Liver (tissue), 8 donors: ENCODE measurements at regions not wholly inside any gene's neighbourhood (a gene's known extent, or its start where the extent isn't known, plus 50 kb on each side); places are given as distances from the start of the nearest gene placed in this dataset.

Experiments
- DNase-seq: peaks from one replicate; pipeline ENCODE4 v3.0.0-alpha.2; 2017; ENCODE audit warnings: low spot score
- H3K27ac ChIP-seq, 2 donors: one replicate each; pipeline ENCODE4 v1.7.0; 2013; ENCODE audit warnings: inconsistent platforms in 2 of 2, low read length in 2 of 2, control low read depth in 1 of 2, low read depth in 1 of 2, mild to moderate bottlenecking in 1 of 2
- H3K27me3 ChIP-seq, 4 donors: one replicate each; pipeline versions ENCODE4 v1.6.1 to v1.7.0; 2013; ENCODE audit warnings: low read length in 3 of 4, inconsistent platforms in 1 of 4, mild to moderate bottlenecking in 1 of 4, moderate library complexity in 1 of 4; ENCODE audit not compliant: control insufficient read depth in 4 of 4, insufficient read depth in 4 of 4
- H3K36me3 ChIP-seq, 4 donors: one replicate each; pipeline versions ENCODE4 v1.6.1 to v1.7.0; 2013; ENCODE audit warnings: low read length in 3 of 4, mild to moderate bottlenecking in 3 of 4, low read depth in 1 of 4, moderate library complexity in 1 of 4; ENCODE audit not compliant: control insufficient read depth in 4 of 4, insufficient read depth in 3 of 4
- H3K4me1 ChIP-seq, 4 donors: one replicate each; pipeline versions ENCODE4 v1.6.1 to v1.7.0; 2013; ENCODE audit warnings: low read length in 3 of 4, mild to moderate bottlenecking in 3 of 4, moderate library complexity in 1 of 4; ENCODE audit not compliant: control insufficient read depth in 4 of 4, insufficient read depth in 4 of 4
- H3K4me3 ChIP-seq, 3 donors: one replicate each; pipeline versions ENCODE4 v1.6.1 to v1.7.0; 2013; ENCODE audit warnings: low read length in 3 of 3, control low read depth in 1 of 3, low read depth in 1 of 3, mild to moderate bottlenecking in 1 of 3
- H3K9ac ChIP-seq, 2 donors: one replicate each; pipeline ENCODE4 v1.7.0; 2013; ENCODE audit warnings: low read length in 2 of 2, mild to moderate bottlenecking in 2 of 2, moderate library complexity in 2 of 2, control low read depth in 1 of 2, low read depth in 1 of 2
- H3K9me3 ChIP-seq, 4 donors: one replicate each; pipeline versions ENCODE4 v1.6.1 to v1.7.0; 2013; ENCODE audit warnings: low read length in 3 of 4; ENCODE audit not compliant: control insufficient read depth in 4 of 4
- CTCF ChIP-seq: fragments of 150-350 bp; IDR thresholded peaks from 2 replicates; pipeline ENCODE4 v1.5.1; 2017; ENCODE audit warnings: improper control_type of control experiment, low read depth, low read length; ENCODE audit not compliant: missing input control
- EGR1 ChIP-seq, 2 donors: IDR thresholded peaks; 2 replicates each; pipeline ENCODE4 v1.6.1; 2016 to 2018; ENCODE audit warnings: antibody characterized with exemption in 2 of 2, low read depth in 2 of 2
- FOXA1 ChIP-seq: IDR thresholded peaks from 2 replicates; pipeline ENCODE4 v1.6.1; 2016; ENCODE audit warnings: antibody characterized with exemption
- FOXA2 ChIP-seq: IDR thresholded peaks from 2 replicates; pipeline ENCODE4 v1.6.1; 2016; ENCODE audit warnings: antibody characterized with exemption
- GABPA ChIP-seq, 2 donors: IDR thresholded peaks in 1 of 2; conservative IDR thresholded peaks in 1 of 2; 2 replicates each; pipeline ENCODE4 v1.6.1; 2016; ENCODE audit warnings: antibody characterized with exemption in 2 of 2, mild to moderate bottlenecking in 1 of 2, moderate library complexity in 1 of 2
- HNF4A ChIP-seq, 2 donors: conservative IDR thresholded peaks; 2 replicates each; pipeline ENCODE4 v1.6.1; 2016; ENCODE audit warnings: antibody characterized with exemption in 2 of 2, mild to moderate bottlenecking in 2 of 2
- HNF4G ChIP-seq: IDR thresholded peaks from 2 replicates; pipeline ENCODE4 v1.6.1; 2016; ENCODE audit warnings: antibody characterized with exemption
- JUND ChIP-seq, 2 donors: IDR thresholded peaks; 2 replicates each; pipeline ENCODE4 v1.6.1; 2016; ENCODE audit warnings: antibody characterized with exemption in 2 of 2
- NR2F2 ChIP-seq: IDR thresholded peaks from 2 replicates; pipeline ENCODE4 v1.6.1; 2016; ENCODE audit warnings: antibody characterized with exemption
- RAD21 ChIP-seq, 2 donors: IDR thresholded peaks; 2 replicates each; pipeline ENCODE4 v1.6.1; 2016; ENCODE audit warnings: antibody characterized with exemption in 2 of 2, mild to moderate bottlenecking in 2 of 2
- RXRA ChIP-seq, 2 donors: IDR thresholded peaks; 2 replicates each; pipeline ENCODE4 v1.6.1; 2017 to 2018; ENCODE audit warnings: antibody characterized with exemption in 2 of 2, mild to moderate bottlenecking in 1 of 2
- SP1 ChIP-seq: IDR thresholded peaks from 2 replicates; pipeline ENCODE4 v1.6.1; 2018; ENCODE audit warnings: antibody characterized with exemption, mild to moderate bottlenecking
- TAF1 ChIP-seq: conservative IDR thresholded peaks from 2 replicates; pipeline ENCODE4 v1.6.1; 2016; ENCODE audit warnings: antibody characterized with exemption, mild to moderate bottlenecking
- YY1 ChIP-seq: IDR thresholded peaks from 2 replicates; pipeline ENCODE4 v1.6.1; 2016; ENCODE audit warnings: antibody characterized with exemption, mild to moderate bottlenecking
- ZBTB33 ChIP-seq: IDR thresholded peaks from 2 replicates; pipeline ENCODE4 v1.6.1; 2016; ENCODE audit warnings: antibody characterized with exemption
- WGBS: extraction: QIAGEN DNeasy Blood & Tissue Kit; methylation state at CpG from one replicate; pipeline ENCODE4 v1.1.7; 2013; 5-methylcytosine and 5-hydroxymethylcytosine counted together
- TF ChIP-seq, protein P1 (sequence below): IDR thresholded peaks from 2 replicates; pipeline ENCODE4 v1.6.1; 2016; ENCODE audit warnings: antibody characterized with exemption, mild to moderate bottlenecking
- TF ChIP-seq, protein P2 (sequence below): IDR thresholded peaks from 2 replicates; pipeline ENCODE4 v1.6.1; 2016; ENCODE audit warnings: antibody characterized with exemption
- TF ChIP-seq, protein P3 (sequence below): IDR thresholded peaks from 2 replicates; pipeline ENCODE4 v1.6.1; 2016; ENCODE audit warnings: antibody characterized with exemption
- donor health status: healthy.
- donor health status: healthy.
- donor health status: healthy.
- donor health status: healthy.
- donor health status: healthy.

GRCh38 chr4:123784626-123785025 lies 388.0 kb downstream of the SPRY1 start:
- Histone ChIP-seq H3K27ac (no peak overlapping the region), H3K27me3 (no peaks in the 10 kb centered on the region), H3K9ac (no peak overlapping the region), H3K9me3 (no peaks in the 10 kb centered on the region), H3K4me1 (no peaks in the 10 kb centered on the region), H3K4me3 (no peak overlapping the region), H3K36me3 (no peaks in the 10 kb centered on the region)
- TF ChIP-seq FOXA2 (no peak), YY1 (no peak), CTCF (no peak), JUND (IDR thresholded peaks at IDR 0.05) (no peak), FOXA1 (no peak), EGR1 (IDR thresholded peaks at IDR 0.05; ENCODE audit: low read depth in 2 of 2) (no peak), GABPA (IDR thresholded peaks at IDR 0.05 in 1 of 2, conservative IDR thresholded peaks at IDR 0.05 in 1 of 2) (no peak), RAD21 (IDR thresholded peaks at IDR 0.05) (no peak), TAF1 (no peak)
- TF ChIP-seq, protein P1, sequence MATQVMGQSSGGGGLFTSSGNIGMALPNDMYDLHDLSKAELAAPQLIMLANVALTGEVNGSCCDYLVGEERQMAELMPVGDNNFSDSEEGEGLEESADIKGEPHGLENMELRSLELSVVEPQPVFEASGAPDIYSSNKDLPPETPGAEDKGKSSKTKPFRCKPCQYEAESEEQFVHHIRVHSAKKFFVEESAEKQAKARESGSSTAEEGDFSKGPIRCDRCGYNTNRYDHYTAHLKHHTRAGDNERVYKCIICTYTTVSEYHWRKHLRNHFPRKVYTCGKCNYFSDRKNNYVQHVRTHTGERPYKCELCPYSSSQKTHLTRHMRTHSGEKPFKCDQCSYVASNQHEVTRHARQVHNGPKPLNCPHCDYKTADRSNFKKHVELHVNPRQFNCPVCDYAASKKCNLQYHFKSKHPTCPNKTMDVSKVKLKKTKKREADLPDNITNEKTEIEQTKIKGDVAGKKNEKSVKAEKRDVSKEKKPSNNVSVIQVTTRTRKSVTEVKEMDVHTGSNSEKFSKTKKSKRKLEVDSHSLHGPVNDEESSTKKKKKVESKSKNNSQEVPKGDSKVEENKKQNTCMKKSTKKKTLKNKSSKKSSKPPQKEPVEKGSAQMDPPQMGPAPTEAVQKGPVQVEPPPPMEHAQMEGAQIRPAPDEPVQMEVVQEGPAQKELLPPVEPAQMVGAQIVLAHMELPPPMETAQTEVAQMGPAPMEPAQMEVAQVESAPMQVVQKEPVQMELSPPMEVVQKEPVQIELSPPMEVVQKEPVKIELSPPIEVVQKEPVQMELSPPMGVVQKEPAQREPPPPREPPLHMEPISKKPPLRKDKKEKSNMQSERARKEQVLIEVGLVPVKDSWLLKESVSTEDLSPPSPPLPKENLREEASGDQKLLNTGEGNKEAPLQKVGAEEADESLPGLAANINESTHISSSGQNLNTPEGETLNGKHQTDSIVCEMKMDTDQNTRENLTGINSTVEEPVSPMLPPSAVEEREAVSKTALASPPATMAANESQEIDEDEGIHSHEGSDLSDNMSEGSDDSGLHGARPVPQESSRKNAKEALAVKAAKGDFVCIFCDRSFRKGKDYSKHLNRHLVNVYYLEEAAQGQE: no peak
- DNase-seq: no peak

GRCh38 chr4:123785538-123785937 lies 388.9 kb downstream of the SPRY1 start:
- Histone ChIP-seq H3K27me3 (no peaks in the 10 kb centered on the region), H3K4me1 (no peaks in the 10 kb centered on the region), H3K27ac (no peak overlapping the region), H3K9me3 (no peaks in the 10 kb centered on the region), H3K9ac (no peak overlapping the region), H3K4me3 (no peak overlapping the region), H3K36me3 (no peaks in the 10 kb centered on the region)
- no peak for TF ChIP-seq RAD21 (IDR thresholded peaks at IDR 0.05)
- TF ChIP-seq FOXA2: no peak
- no peak for TF ChIP-seq TAF1
- TF ChIP-seq SP1: no peak
- TF ChIP-seq, protein P2, sequence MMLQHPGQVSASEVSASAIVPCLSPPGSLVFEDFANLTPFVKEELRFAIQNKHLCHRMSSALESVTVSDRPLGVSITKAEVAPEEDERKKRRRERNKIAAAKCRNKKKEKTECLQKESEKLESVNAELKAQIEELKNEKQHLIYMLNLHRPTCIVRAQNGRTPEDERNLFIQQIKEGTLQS: no peak
- no peak for TF ChIP-seq FOXA1
- no peak for TF ChIP-seq CTCF
- no peak for TF ChIP-seq NR2F2
- no peak for TF ChIP-seq HNF4G
- no peak for TF ChIP-seq GABPA (IDR thresholded peaks at IDR 0.05 in 1 of 2, conservative IDR thresholded peaks at IDR 0.05 in 1 of 2)
- TF ChIP-seq, protein P3, sequence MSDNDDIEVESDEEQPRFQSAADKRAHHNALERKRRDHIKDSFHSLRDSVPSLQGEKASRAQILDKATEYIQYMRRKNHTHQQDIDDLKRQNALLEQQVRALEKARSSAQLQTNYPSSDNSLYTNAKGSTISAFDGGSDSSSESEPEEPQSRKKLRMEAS: no peak
- TF ChIP-seq HNF4A (conservative IDR thresholded peaks at IDR 0.05): no peak
- no peak for TF ChIP-seq JUND (IDR thresholded peaks at IDR 0.05)
- TF ChIP-seq RXRA (IDR thresholded peaks at IDR 0.05): no peak
- no peak for TF ChIP-seq YY1
- TF ChIP-seq EGR1 (IDR thresholded peaks at IDR 0.05; ENCODE audit: low read depth in 2 of 2): no peak
- no peak for TF ChIP-seq ZBTB33
- 68% methylated on average over 3 of the region's 3 CpGs for WGBS
- no peak for DNase-seq
